ENCODE measurements at regions not wholly inside any gene's neighbourhood (a gene's known extent, or its start where the extent isn't known, plus 50 kb on each side); places are given as distances from the start of the nearest gene placed in this dataset.
A peak's percentile ranks its signal among the peaks of the same experiment; 100 is the strongest.
"Not testable (repeated sequence)": the region's sequence is repeated elsewhere in the genome, so short reads cannot be mapped to it uniquely, and the experiment has no call there.

DNA sequence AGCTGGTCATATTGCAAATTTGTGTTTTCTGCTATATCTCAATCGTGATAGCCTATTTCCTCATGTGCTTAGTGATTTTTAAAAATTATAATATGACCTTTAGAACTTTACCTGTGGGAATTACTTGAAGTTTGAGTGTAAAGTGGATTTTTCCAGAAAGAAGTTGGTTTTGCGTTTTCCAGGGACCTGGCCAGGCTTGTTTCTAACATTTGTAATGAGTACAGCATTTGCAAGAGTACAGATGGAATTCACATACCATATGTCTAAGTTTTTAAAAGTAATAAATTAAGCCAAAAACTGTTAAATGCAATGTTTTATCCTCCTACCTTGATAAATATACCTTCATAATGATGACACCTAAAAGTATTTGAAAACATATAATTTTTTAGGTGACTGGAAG, 443.2 kb downstream of the REEP3 start:
- Mint-ChIP-seq H3K4me1 (ENCODE audit: low read depth) (no peaks in the 10 kb centered on the region), H3K4me3 (ENCODE audit: unreplicated experiment) (no peak overlapping the region), H3K36me3 (ENCODE audit: low read depth) (peaks cover 1% of the 10 kb centered on the region), H3K9me3 (ENCODE audit: low read depth) (peaks cover 16% of the 10 kb centered on the region), H3K27ac (ENCODE audit: unreplicated experiment) (no peak overlapping the region), H3K27me3 (ENCODE audit: low read depth) (peaks cover 26% of the 10 kb centered on the region)
- TF ChIP-seq, protein P1, sequence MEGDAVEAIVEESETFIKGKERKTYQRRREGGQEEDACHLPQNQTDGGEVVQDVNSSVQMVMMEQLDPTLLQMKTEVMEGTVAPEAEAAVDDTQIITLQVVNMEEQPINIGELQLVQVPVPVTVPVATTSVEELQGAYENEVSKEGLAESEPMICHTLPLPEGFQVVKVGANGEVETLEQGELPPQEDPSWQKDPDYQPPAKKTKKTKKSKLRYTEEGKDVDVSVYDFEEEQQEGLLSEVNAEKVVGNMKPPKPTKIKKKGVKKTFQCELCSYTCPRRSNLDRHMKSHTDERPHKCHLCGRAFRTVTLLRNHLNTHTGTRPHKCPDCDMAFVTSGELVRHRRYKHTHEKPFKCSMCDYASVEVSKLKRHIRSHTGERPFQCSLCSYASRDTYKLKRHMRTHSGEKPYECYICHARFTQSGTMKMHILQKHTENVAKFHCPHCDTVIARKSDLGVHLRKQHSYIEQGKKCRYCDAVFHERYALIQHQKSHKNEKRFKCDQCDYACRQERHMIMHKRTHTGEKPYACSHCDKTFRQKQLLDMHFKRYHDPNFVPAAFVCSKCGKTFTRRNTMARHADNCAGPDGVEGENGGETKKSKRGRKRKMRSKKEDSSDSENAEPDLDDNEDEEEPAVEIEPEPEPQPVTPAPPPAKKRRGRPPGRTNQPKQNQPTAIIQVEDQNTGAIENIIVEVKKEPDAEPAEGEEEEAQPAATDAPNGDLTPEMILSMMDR (IDR thresholded peaks at IDR 0.05), result no peak
- DNase-seq (ENCODE audit: low spot score), result no peak

DNA sequence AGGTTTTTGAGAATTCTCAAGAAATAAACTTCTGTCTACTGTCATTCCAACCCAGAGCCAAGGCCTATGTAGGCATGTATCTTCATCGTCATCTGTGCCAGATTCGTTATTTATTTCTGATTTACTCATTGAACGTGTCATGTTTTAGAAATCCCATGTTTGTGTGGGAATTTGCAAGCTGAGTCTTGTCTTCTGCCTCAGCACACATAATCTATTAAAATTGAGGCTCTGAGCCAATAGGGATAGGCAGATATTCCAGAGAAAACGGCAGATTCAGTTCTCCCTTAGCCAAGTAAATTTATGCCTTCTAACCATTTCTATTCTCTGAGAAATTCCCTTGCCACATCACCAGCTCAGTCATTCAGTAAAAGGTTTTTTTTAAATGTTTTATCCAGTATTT, 444.6 kb downstream of the REEP3 start:
- H3K27ac Mint-ChIP-seq (ENCODE audit: unreplicated experiment), result no peak overlapping the region
- H3K27me3 Mint-ChIP-seq (ENCODE audit: low read depth), result peaks cover 26% of the 10 kb centered on the region
- peaks cover 22% of the 10 kb centered on the region for H3K9me3 Mint-ChIP-seq (ENCODE audit: low read depth)

DNA sequence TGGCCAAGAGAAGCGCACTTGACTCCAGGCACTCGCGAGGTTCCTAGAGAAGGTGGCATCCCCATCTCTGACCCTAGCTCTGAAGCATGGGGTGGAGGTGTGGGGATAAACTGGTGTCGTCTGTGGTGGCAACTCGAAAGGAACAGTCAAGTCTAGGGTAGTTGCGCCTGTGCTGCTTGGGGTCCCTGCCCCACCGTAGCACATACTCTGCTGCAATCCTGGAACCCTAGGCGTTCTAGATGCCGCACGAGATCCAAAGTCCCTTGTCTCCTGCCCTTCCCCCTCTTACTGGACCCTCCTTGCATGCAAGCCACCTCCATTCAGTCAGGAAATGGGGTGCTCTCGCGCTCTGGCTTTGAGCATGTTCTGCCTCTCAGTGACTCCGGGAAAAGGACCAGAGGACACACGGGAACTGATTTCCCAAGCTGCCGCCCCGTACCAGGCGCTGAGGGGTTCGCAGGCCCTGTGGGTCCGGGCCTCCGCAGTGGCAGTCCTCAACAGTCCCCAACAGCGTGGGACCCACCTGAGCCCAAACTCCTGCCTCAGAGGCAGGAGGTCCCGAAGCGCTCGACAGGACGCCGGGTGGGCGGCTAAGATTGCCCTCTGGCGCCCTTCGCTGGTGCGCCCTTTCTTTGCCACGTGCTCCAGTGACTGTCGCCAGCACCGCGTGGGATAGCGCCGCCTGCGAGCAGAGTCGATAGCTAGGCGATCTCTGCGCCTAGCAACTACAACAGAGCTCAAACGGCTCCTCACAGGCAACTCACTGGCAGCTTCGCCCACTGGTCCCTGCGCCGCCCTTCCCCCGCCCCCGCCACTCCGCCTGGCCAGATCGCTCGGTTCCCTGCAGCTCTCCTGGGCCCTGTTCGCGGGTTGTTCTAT, 452.0 kb downstream of the REEP3 start:
- Mint-ChIP-seq H3K36me3 (ENCODE audit: low read depth) (no peaks in the 10 kb centered on the region), H3K27me3 (ENCODE audit: low read depth) (peaks cover 4% of the 10 kb centered on the region), H3K27ac (ENCODE audit: unreplicated experiment) (no peak overlapping the region), H3K4me1 (ENCODE audit: low read depth) (no peaks in the 10 kb centered on the region), H3K4me3 (ENCODE audit: unreplicated experiment) (no peak overlapping the region), H3K9me3 (ENCODE audit: low read depth) (peaks cover 15% of the 10 kb centered on the region)
- DNase-seq (ENCODE audit: low spot score), result peak; percentile 86
- TF ChIP-seq, protein P1 (IDR thresholded peaks at IDR 0.05), result no peak

More for the DNA sequence above, 444.6 kb downstream of the REEP3 start:
- Mint-ChIP-seq H3K4me1 (ENCODE audit: low read depth) (no peaks in the 10 kb centered on the region), H3K4me3 (ENCODE audit: unreplicated experiment) (no peak overlapping the region), H3K36me3 (ENCODE audit: low read depth) (peaks cover 1% of the 10 kb centered on the region)
- DNase-seq (ENCODE audit: low spot score), result no peak
- TF ChIP-seq, protein P1 (IDR thresholded peaks at IDR 0.05), result no peak

DNA sequence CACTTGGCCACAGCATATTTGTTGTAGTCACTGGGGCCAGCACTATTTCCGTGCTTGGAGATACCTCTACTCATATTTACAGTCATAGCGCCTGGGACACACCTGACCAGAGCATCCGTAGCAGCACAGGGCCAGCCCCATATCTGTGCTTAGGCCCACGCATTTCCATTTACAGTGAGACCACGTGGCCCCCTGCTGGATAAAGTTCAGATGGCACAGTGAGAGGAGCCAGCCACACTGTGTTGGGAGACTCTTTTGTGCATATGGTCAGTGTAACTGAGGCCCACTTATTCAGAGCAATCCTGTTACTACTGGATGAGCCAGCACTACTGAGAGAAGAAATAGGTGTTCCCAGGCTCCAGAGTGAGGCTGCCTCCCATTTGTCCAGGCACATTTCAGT, 455.3 kb downstream of the REEP3 start:
- Mint-ChIP-seq H3K9me3 (ENCODE audit: low read depth) (peaks cover 5% of the 10 kb centered on the region), H3K27ac (ENCODE audit: unreplicated experiment) (no peak overlapping the region), H3K4me3 (ENCODE audit: unreplicated experiment) (no peak overlapping the region), H3K4me1 (ENCODE audit: low read depth) (no peaks in the 10 kb centered on the region), H3K36me3 (ENCODE audit: low read depth) (no peaks in the 10 kb centered on the region), H3K27me3 (ENCODE audit: low read depth) (peaks cover 6% of the 10 kb centered on the region)
- DNase-seq (ENCODE audit: low spot score), result no peak
- TF ChIP-seq, protein P1 (IDR thresholded peaks at IDR 0.05), result peak; percentile 81

- TF ChIP-seq, protein P1 (IDR thresholded peaks at IDR 0.05), result peak; percentile 77
- Mint-ChIP-seq H3K27ac (ENCODE audit: unreplicated experiment) (no peak overlapping the region), H3K9me3 (ENCODE audit: low read depth) (peaks cover 8% of the 10 kb centered on the region), H3K4me3 (ENCODE audit: unreplicated experiment) (no peak overlapping the region), H3K27me3 (ENCODE audit: low read depth) (peaks cover 3% of the 10 kb centered on the region), H3K4me1 (ENCODE audit: low read depth) (no peaks in the 10 kb centered on the region), H3K36me3 (ENCODE audit: low read depth) (no peaks in the 10 kb centered on the region)
- DNase-seq (ENCODE audit: low spot score), result no peak
These were observed 456.2 kb downstream of the REEP3 start for GRCh38 chr10:63977329-63977923.

GRCh38 chr10:63980870-63981269, 459.7 kb downstream of the REEP3 start:
- H3K27me3 Mint-ChIP-seq (ENCODE audit: low read depth); H3K36me3 Mint-ChIP-seq (ENCODE audit: low read depth); H3K4me3 Mint-ChIP-seq (ENCODE audit: unreplicated experiment); H3K4me1 Mint-ChIP-seq (ENCODE audit: low read depth); DNase-seq (ENCODE audit: low spot score); H3K27ac Mint-ChIP-seq (ENCODE audit: unreplicated experiment): not testable (repeated sequence)
- H3K9me3 Mint-ChIP-seq (ENCODE audit: low read depth), result peaks cover 13% of the 10 kb centered on the region

DNA sequence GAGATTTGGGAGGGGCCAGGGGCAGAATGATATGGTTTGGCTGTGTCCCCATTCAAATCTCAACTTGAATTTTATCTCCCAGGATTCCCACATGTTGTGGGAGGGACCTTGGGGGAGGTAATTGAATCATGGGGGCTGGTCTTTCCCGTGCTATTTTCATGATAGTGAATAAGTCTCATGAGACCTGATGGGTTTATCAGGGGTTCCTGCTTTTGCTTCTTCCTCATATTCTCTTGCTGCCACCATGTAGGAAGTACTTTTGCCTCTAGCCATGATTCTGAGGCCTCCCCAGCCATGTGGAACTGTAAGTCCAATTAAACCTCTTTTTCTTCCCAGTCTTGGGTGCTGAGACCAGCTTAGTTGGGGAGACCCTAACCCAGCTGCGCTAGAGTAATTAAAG, 462.9 kb downstream of the REEP3 start:
- peaks cover 18% of the 10 kb centered on the region for H3K9me3 Mint-ChIP-seq (ENCODE audit: low read depth)
- not testable (repeated sequence) for H3K4me1 Mint-ChIP-seq (ENCODE audit: low read depth); H3K27ac Mint-ChIP-seq (ENCODE audit: unreplicated experiment); DNase-seq (ENCODE audit: low spot score); H3K27me3 Mint-ChIP-seq (ENCODE audit: low read depth); H3K36me3 Mint-ChIP-seq (ENCODE audit: low read depth); H3K4me3 Mint-ChIP-seq (ENCODE audit: unreplicated experiment)
